DMS153 (cell line): ENCODE measurements at regions not wholly inside any gene's neighbourhood (a gene's known extent, or its start where the extent isn't known, plus 50 kb on each side); places are given as distances from the start of the nearest gene placed in this dataset.

Experiments used
- DNase-seq: peaks from one replicate; lab custom pipeline; 2025; lab: John Stamatoyannopoulos, UW

DNA sequence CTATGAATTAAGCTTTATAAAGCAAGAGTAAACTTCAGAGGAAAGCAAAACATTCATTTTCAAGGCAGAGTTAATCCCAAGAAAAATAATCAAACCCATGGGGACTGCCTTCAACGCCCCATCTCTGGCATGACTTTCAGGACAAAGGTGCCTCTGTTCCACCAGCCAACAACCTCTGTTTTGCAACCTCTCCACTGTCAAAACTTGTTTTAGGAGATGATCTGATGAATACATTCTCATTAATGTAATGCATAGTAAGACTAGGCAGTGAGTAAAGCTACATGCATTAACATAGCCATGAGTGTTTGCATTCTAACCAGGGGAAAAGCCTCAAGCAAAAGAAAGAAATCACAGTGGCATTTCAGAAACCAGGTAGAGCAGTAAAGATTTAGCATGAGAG, 357.0 kb downstream of the FBXO15 start:
- no peak for DNase-seq

DNA sequence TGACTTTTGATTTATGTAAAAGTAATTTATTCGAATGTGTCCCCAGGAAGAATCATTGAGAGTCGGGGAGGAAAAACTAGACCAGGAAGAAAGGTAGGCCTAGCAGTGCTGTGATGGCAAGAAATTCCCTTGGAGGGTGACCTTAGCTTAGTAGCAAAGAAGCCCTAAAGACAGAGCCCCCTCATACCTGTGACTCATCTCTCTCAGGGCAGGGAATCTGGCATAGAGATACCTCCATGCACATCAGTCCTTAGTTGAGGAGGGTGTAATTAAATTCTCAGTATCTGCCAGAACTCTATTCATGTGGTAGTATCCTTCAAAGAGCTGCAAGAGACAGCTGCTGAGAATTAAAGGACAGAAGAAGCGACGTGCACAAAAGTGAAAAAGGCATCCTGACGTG, 360.3 kb downstream of the FBXO15 start:
- no peak for DNase-seq

GRCh38 chr18:73785300-73785699, 362.3 kb downstream of the FBXO15 start:
- no peak for DNase-seq

GRCh38 chr18:73784853-73785252, 362.8 kb downstream of the FBXO15 start:
- no peak for DNase-seq

DNA sequence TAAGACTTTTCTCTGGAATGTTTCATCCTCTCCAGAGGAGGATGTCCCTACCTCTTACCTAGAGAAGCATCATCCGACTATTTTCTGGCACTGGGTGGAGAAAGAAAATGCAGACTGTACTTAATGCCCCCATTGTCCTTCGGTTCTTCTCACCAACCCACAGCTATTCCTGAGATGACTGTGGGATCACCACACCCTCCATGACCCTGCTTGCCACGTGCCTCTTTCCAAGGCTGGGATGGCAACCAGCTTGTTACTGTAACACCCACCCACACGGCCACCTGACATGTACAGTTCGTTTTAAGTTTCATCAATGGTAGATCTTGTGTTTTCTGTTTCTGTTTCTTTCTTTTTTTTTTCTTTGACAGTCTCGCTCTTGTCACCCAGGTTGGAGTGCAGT, 365.2 kb downstream of the FBXO15 start:
- DNase-seq: no peak

- DNase-seq: no peak
Observed at GRCh38 chr18:73780218-73780617, 367.4 kb downstream of the FBXO15 start.

- no peak for DNase-seq
Observed at GRCh38 chr18:73778032-73778359, 369.6 kb downstream of the FBXO15 start.

DNA sequence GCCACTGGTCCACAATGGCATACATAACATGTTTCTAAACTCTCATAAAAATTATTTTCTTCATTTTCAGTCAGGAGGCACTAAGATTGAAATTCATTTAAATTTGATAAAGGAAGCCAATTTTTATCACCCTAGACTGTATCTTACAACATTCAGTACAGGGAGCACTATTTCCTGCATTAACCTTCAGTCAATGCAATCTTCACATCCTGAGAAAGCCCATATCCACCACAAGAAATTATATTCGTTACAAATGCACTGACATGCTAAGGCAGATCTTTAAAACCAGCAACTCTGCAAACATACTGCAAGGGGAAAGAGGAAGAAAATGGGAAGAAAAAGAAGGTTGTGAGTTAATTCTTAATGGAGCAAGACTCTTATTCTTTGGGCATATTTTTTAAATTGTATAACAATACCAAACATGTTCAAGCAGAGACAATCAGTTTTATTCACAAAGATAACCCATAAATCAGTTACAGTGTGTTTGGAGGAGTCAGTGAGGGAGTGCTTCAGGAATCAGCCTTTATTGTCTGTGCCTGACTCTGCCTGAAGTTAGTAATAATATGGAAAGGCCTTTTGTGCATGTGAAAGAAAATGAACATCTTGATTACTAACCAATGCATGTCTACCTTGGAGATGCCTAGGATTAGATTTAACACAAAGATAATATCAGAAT, 370.1 kb downstream of the FBXO15 start:
- DNase-seq: no peak

GRCh38 chr18:73774811-73775509, 372.7 kb downstream of the FBXO15 start:
- no peak for DNase-seq

DNA sequence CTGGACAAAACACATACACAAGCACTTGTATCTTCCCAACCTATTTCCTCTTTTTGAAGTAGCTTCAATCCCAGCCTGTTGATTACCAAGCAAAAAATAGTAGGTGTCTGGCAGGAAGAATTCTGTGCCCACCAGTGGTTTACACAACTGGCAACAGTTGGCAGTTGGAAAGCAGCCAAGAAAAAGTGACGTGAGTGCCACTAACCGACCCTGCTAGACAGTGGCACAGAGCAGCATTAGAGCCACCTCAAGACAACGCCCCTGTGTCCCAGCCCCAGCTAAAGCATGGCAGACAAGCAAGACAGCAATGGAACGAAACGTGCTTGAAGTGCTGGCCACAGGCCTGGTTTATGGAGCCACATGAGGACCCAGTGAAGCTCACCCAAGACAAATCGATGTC, 379.6 kb downstream of the FBXO15 start:
- peak; percentile 43 for DNase-seq

DNA sequence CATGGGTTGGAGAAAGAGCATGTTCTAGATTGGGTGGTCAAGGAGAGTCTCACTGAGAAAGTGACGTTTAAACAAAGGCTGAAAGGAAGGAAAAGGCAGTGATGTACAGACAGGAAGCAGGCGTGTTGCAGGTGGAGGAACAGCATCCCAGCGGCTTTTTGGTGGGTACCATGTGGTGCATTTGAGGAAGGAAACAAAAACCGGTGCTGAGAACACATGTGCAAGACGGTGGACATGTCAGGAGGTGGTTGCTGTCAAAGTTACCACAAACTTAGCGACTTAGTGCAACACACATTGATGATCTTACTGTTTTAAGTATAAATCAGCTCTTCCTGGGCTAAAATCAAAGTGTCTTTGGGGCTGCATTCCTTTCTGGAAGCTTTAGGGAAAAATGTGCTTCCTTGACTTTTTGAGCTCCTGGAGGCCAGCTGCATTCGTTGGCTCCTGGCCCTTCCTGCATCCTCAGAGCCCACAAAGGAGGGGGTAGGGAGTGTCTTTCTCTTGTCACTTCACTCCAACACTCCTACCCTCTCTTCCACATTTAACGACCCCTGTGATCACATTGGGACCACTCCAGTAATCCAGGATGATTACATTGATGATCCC, 380.6 kb downstream of the FBXO15 start:
- DNase-seq: no peak

DNA sequence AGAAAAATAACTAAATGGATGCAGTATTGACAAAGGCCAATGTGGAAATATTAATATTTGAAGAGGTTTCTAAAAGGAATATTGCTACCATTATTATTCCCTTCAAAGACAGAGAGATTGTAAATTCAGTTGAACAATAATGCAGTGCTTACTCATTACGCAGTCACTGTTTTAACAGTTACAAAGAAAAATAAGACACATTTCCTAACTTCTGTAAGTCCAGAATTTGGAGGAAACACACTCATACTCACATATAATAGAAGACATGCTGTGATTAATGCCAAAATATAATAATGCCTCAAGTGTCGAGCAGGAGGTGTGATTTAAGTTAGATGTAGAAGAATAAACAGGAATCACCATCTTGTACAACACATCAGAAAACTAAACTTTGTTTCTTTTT, 389.2 kb downstream of the FBXO15 start:
- DNase-seq: no peak

- peak; percentile 79 for DNase-seq
Observed at GRCh38 chr18:73756256-73757091, 391.2 kb downstream of the FBXO15 start.

- DNase-seq: no peak
Observed at GRCh38 chr18:73752965-73753364, 394.7 kb downstream of the FBXO15 start.

DNA sequence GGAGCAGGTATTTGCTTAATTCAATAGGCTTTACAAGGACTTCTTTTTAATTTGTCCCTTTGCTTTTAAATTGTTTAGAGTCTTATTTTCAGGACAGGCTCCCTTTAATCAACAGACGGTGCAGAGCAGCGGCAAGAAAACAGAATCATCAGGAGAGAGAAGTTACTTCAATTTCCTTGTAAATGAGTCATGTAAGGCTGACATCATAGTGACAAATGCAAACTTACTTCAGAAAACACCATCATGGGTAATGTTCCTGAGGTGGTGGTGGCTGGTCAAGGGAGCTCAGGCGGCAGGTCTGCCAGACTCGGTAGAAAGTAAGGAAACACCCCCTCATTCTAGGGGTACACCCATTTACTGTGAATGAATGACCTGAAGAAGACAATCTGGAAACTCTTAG, 395.1 kb downstream of the FBXO15 start:
- no peak for DNase-seq

DNA sequence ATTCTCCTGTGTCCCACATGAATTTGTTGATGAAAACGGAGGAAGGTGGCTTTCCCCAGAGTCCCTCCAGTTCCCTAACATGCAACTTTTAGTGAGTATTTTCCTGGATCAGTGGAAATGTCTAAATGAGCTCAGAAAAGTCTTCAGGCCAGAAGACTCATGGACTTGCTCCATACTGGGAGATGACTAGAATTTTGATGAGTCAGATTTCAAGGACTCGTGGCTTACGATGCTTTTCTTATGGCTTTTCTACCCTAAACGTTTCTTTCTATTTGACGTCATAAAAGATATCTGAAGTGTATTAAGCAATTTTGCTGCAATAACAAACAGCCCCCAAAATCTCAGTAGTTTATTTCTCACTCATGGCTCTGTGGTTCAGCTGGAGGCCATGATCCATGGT, 397.6 kb downstream of the FBXO15 start:
- DNase-seq: no peak

GRCh38 chr18:73749304-73749703, 398.3 kb downstream of the FBXO15 start:
- DNase-seq: no peak

DNA sequence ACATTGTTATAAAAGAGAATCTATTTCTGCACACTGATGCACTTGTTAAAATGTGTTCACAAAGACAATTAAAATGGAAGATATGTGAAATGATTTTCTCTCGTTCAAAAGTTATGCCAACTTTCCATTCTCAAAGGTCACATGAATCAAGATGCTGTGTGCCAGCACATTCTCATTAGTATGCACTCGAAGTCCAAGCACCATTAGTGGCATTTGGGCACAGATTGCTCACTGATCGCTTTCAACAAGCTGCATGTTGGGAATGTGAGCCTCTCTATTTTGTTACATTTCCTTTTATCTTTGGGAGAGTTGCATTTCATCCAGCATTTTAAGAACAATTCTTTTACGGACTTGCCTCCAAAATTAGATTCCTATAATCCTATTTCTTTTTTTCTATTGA, 398.9 kb downstream of the FBXO15 start:
- no peak for DNase-seq

GRCh38 chr18:73746101-73746500, 401.5 kb downstream of the FBXO15 start:
- DNase-seq: no peak

DNA sequence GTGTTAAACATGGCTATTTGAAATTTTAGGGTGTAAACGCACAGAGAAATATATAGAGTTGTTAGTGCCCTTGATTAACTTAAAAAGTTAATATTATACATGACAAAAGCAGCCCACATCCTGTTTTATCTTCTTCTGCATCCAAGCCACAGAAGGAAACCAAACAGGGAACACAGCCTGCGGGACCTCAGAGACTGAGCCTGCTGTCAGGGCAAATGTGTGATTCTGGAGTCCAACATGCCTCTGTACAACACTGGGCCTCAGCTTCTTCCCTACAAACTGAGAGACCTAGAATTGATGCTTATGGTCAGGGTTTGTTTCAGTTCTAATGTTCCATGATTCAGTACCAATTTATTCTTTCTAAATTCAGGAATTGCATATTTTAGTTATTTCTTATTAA, 404.7 kb downstream of the FBXO15 start:
- DNase-seq: no peak

DNA sequence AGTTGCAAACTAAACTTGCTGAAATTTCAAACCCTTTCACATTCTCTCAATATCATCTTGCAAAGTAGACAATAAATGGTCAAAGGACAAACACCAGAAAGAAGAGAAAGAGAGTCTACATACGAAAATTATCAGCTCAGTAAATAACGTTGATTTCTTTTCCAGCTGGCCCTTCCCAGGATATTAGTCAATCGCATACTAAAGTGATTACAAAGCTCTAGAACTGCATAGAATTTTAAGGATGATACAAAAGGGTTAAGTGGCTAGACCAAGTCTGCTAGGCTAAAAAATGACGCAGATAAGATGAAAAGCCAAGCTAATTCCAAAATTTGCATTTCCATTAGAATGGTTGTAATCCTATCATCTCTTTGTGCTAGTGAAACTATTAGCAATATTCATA, 405.7 kb downstream of the FBXO15 start:
- DNase-seq: no peak

DNA sequence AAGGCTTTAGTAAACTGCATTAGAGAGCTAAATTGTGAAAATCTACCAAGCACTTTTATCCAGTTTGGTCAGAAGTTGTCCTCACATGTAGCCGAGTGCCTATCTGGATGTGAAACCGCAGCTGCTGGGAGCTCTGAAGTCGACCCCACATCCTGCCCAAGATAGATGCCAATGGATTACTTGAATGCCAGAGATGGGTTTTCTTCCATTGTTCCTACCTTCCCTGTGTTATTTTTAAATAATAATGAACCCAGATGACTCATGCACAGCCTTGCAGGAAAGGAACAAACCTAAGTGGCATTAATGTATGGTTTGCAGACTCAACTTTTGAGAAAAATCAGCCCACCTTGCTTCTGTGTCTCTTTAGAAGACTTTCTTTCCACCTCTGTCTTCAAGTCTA, 408.5 kb downstream of the FBXO15 start:
- no peak for DNase-seq

DNA sequence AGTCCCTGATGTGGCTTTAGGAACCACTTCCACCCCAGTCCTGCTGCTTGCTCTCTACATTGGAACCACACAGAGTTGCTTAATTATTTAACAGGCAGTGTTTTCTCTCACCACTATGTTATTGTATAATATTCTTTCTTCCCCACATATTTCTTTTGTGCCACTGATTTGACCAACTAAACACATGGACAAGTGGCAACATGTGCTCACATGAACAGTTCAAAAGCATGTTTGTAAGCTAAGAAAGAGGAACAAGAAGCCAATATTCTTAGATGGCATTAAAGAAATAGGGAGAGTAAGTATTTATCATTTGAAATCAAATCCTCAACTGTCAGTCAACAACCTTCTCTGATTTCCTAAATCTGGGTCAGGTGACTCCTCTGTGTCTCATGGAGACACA, 409.6 kb downstream of the FBXO15 start:
- no peak for DNase-seq
